Thoracic aorta (tissue), 2 donors: ENCODE measurements at regions not wholly inside any gene's neighbourhood (a gene's known extent, or its start where the extent isn't known, plus 50 kb on each side); places are given as distances from the start of the nearest gene placed in this dataset.

Source experiments
- ATAC-seq: fragments of 150-250 bp; one replicate; pipeline ENCODE4 v1.8.0; 2017; ENCODE audit warnings: low read depth; ENCODE audit not compliant: insufficient number of reproducible peaks, low FRiP score
- DNase-seq: peaks from one replicate; pipeline ENCODE4 v3.0.0-alpha.2; 2020; ENCODE audit warnings: low spot score
- H3K27ac ChIP-seq, 2 donors: fragments of 200-600 bp; sonication (generic); 1 replicate in 1 of 2; 2 replicates in 1 of 2; pipeline ENCODE4 v1.5.1; 2016; ENCODE audit warnings: mild to moderate bottlenecking in 2 of 2, moderate library complexity in 2 of 2
- H3K27me3 ChIP-seq: fragments of 200-600 bp; sonication (generic); replicated peaks from 2 replicates; pipeline ENCODE4 v1.6.0; 2016; ENCODE audit warnings: mild to moderate bottlenecking; ENCODE audit not compliant: insufficient read depth
- H3K36me3 ChIP-seq: fragments of 200-600 bp; sonication (generic); one replicate; pipeline ENCODE4 v1.5.1; 2016
- H3K4me1 ChIP-seq, 2 donors: fragments of 200-600 bp; sonication (generic); 1 replicate in 1 of 2; 2 replicates in 1 of 2; pipeline versions ENCODE4 v1.5.1 to v1.6.0; 2016; ENCODE audit warnings: low read depth in 2 of 2, mild to moderate bottlenecking in 1 of 2; ENCODE audit not compliant: control insufficient read depth in 1 of 2
- H3K4me3 ChIP-seq: fragments of 200-600 bp; sonication (generic); 2 replicates; pipeline ENCODE4 v1.5.1; 2016; ENCODE audit warnings: mild to moderate bottlenecking
- H3K9me3 ChIP-seq: fragments of 200-600 bp; sonication (generic); 2 replicates; pipeline ENCODE4 v1.5.1; 2016
- TF ChIP-seq, protein P1 (sequence below): fragments of 200-600 bp; sonication (generic); IDR thresholded peaks from one replicate; pipeline ENCODE4 v1.5.1; 2019; ENCODE audit warnings: antibody characterized with exemption

DNA sequence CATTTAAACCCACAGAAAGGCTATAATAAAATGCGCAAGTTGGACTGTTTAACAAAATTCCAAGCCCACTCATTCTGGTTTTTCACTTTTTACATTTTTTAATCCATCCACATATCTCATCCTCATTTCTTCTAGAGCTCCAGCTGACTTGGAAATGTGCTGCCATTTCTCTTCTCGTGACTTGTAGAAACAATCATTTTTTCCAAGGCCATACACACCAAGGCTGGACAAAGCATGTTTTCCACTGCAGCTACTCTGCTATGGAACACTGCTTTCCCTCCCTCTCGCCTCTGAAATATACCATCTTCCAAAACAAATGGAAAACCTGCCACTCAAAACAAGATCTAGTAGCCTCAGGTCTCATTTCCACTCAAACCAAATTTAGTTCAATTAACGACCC lies 141.1 kb downstream of the ESM1 start:
- Histone ChIP-seq H3K9me3 (no peaks in the 10 kb centered on the region), H3K4me3 (peak overlapping the region; percentile 59), H3K4me1 (peaks cover 0 to 26% of the 10 kb centered on the region in 2 donors), H3K27ac (peak overlapping the region; percentile 56 to 71), H3K36me3 (no peaks in the 10 kb centered on the region), H3K27me3 (no peaks in the 10 kb centered on the region)
- ATAC-seq (no peak), DNase-seq (no peak)
- TF ChIP-seq, protein P1, sequence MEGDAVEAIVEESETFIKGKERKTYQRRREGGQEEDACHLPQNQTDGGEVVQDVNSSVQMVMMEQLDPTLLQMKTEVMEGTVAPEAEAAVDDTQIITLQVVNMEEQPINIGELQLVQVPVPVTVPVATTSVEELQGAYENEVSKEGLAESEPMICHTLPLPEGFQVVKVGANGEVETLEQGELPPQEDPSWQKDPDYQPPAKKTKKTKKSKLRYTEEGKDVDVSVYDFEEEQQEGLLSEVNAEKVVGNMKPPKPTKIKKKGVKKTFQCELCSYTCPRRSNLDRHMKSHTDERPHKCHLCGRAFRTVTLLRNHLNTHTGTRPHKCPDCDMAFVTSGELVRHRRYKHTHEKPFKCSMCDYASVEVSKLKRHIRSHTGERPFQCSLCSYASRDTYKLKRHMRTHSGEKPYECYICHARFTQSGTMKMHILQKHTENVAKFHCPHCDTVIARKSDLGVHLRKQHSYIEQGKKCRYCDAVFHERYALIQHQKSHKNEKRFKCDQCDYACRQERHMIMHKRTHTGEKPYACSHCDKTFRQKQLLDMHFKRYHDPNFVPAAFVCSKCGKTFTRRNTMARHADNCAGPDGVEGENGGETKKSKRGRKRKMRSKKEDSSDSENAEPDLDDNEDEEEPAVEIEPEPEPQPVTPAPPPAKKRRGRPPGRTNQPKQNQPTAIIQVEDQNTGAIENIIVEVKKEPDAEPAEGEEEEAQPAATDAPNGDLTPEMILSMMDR: no peak

DNA sequence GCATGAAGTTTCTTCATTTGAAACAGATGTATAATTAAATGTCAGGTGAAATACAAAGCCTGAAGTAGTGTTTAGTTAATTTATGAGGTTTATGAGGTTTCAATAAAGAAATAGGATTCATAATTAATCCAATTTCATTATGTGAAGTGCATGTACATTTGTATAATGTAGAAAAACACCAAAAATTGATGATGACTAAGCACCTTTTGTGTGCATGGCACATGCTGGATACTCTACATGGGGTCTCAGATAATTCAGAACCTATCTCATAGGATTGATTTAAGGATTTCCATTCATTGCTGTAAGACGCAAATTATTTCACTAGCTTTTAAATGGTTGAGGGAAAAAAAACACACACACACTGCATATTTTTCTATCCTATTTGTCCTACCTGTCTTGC lies 143.9 kb downstream of the ESM1 start:
- no peak overlapping the region for H3K4me3 ChIP-seq
- H3K27ac ChIP-seq: no peak overlapping the region

DNA sequence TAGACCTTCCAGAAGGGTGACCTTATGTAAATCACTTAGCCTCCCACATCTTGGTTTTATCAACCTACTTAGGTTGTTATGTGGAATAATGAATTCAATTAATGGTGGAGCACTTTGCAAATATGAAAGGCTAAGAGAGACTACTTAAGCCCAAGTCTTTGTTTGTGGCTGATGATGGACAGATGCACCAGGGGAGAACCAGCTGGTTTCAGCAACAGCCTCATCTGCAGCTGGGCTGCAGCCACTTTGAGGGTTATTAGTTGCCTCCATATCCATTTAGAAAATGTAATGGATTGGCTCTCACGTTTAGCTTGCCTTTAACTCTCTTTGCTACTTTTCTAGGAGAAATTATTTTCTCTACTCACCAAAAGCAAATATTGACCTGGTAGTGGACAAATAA lies 146.6 kb downstream of the ESM1 start:
- Histone ChIP-seq H3K9me3 (no peaks in the 10 kb centered on the region), H3K27me3 (no peaks in the 10 kb centered on the region), H3K4me3 (no peak overlapping the region), H3K36me3 (no peaks in the 10 kb centered on the region), H3K4me1 (peaks cover 0 to 6% of the 10 kb centered on the region in 2 donors), H3K27ac (no peak overlapping the region)
- DNase-seq (no peak), ATAC-seq (no peak)
- TF ChIP-seq, protein P1: no peak

More for the DNA sequence above, 143.9 kb downstream of the ESM1 start:
- ATAC-seq: no peak
- TF ChIP-seq, protein P1: no peak
- Histone ChIP-seq H3K4me1 (peaks cover 0 to 26% of the 10 kb centered on the region in 2 donors), H3K9me3 (no peaks in the 10 kb centered on the region), H3K27me3 (no peaks in the 10 kb centered on the region), H3K36me3 (no peaks in the 10 kb centered on the region)
- DNase-seq: no peak

DNA sequence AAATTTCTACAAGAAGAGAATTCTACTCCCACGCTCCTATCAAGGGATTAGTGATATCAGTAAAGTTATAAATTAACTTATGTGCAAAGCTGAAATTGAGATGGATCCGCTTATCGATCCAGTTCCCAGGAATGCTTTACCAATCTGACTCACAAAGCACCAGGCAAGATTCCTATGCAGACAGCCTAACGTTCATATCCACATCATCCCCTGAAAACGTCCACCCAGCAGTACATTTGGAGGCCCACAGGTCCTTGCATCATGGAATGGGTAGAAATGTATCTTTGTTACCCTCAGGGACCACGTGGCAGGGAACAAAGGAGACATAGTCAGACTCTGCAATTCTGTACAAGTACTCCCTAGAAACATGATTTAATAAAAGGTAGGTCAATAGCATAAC lies 147.4 kb downstream of the ESM1 start:
- Histone ChIP-seq H3K27me3 (no peaks in the 10 kb centered on the region), H3K4me3 (no peak overlapping the region), H3K36me3 (no peaks in the 10 kb centered on the region), H3K27ac (no peak overlapping the region), H3K4me1 (no peaks in the 10 kb centered on the region), H3K9me3 (no peaks in the 10 kb centered on the region)
- no peak for DNase-seq
- TF ChIP-seq, protein P1: no peak
- ATAC-seq: no peak

DNA sequence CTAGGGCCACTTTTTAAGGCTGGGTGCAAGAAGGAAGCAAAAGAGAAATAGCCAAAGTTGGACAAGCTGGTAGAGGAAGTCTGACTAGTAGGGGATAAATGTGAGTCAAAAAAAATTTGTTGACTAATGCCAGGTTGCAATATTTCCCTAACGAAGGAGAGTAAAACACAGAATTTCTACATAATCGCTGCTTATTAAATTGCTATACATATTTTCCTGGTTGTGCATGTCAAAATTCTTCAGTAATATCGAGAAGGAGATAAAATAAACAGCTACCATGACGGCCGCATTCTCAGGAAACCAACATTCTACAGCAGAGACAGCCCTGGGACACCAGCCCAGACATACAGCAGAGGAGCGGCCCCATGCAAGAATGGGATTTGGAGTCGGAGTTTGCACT lies 148.3 kb downstream of the ESM1 start:
- ATAC-seq (no peak), DNase-seq (no peak)
- Histone ChIP-seq H3K36me3 (no peaks in the 10 kb centered on the region), H3K4me3 (no peak overlapping the region), H3K27me3 (no peaks in the 10 kb centered on the region), H3K27ac (no peak overlapping the region), H3K9me3 (no peaks in the 10 kb centered on the region), H3K4me1 (no peaks in the 10 kb centered on the region)
- TF ChIP-seq, protein P1: no peak
